Suprapubic skin (tissue), 4 donors: ENCODE measurements at regions not wholly inside any gene's neighbourhood (a gene's known extent, or its start where the extent isn't known, plus 50 kb on each side); places are given as distances from the start of the nearest gene placed in this dataset.

Experiments
- DNase-seq, 2 donors: peaks; one replicate each; pipeline ENCODE4 v3.0.0-alpha.2; 2019; ENCODE audit warnings: low spot score in 2 of 2
- H3K27ac ChIP-seq: fragments of 200-600 bp; sonication (generic); one replicate; pipeline ENCODE4 v1.5.1; 2019
- H3K27me3 ChIP-seq: fragments of 200-600 bp; sonication (generic); one replicate; pipeline ENCODE4 v1.5.1; 2019
- H3K36me3 ChIP-seq: fragments of 200-600 bp; sonication (generic); one replicate; pipeline ENCODE4 v1.5.1; 2019
- H3K4me1 ChIP-seq: fragments of 200-600 bp; sonication (generic); one replicate; pipeline ENCODE4 v1.5.1; 2019
- H3K4me3 ChIP-seq: fragments of 200-600 bp; sonication (generic); one replicate; pipeline ENCODE4 v1.5.1; 2019; ENCODE audit warnings: mild to moderate bottlenecking
- H3K9me3 ChIP-seq: fragments of 200-600 bp; sonication (generic); one replicate; pipeline ENCODE4 v1.5.1; 2019
- CTCF ChIP-seq, 2 donors: fragments of 200-600 bp in 1 of 2; fragments of 450-650 bp in 1 of 2; sonication (generic) in 1 of 2; IDR thresholded peaks; one replicate each; pipeline ENCODE4 v1.5.1; 2016 to 2019; ENCODE audit warnings: antibody characterized with exemption in 2 of 2, mild to moderate bottlenecking in 1 of 2, moderate library complexity in 1 of 2
- EP300 ChIP-seq: sonication (generic); formaldehyde crosslinking; IDR thresholded peaks from one replicate; pipeline ENCODE4 v1.6.1; 2017; ENCODE audit warnings: antibody characterized with exemption
- POLR2A ChIP-seq, 2 donors: fragments of 450-650 bp; IDR thresholded peaks; one replicate each; pipeline ENCODE4 v1.6.1; 2017; ENCODE audit warnings: antibody characterized with exemption in 2 of 2, mild to moderate bottlenecking in 2 of 2, moderate library complexity in 2 of 2
- POLR2AphosphoS5 ChIP-seq, 3 donors: sonication (generic); formaldehyde crosslinking; IDR thresholded peaks; one replicate each; pipeline ENCODE4 v1.6.1; 2017; ENCODE audit warnings: antibody characterized with exemption in 3 of 3
- WGBS: methylation state at CpG from one replicate; pipeline ENCODE4 v1.1.5; 2018; 5-methylcytosine and 5-hydroxymethylcytosine counted together

- Histone ChIP-seq H3K36me3 (no peaks in the 10 kb centered on the region), H3K4me1 (no peaks in the 10 kb centered on the region), H3K4me3 (no peak overlapping the region), H3K9me3 (no peaks in the 10 kb centered on the region), H3K27me3 (no peaks in the 10 kb centered on the region), H3K27ac (no peak overlapping the region)
- 76% methylated on average over 8 of the region's 15 CpGs for WGBS
- TF ChIP-seq POLR2A (IDR thresholded peaks at IDR 0.05) (no peak), EP300 (no peak), CTCF (IDR thresholded peaks at IDR 0.05) (no peak), POLR2AphosphoS5 (IDR thresholded peaks at IDR 0.05) (no peak)
- no peak for DNase-seq
Measured at GRCh38 chr11:70502677-70503467, 104.5 kb downstream of the CTTN start.

GRCh38 chr11:70503468-70504221 lies 105.3 kb downstream of the CTTN start:
- DNase-seq = no peak
- 84% methylated on average over 5 of the region's 14 CpGs for WGBS
- no peak overlapping the region for H3K27ac ChIP-seq

GRCh38 chr11:70504246-70505020 lies 106.1 kb downstream of the CTTN start:
- H3K36me3 ChIP-seq = no peaks in the 10 kb centered on the region
- DNase-seq = no peak
- H3K4me3 ChIP-seq = no peak overlapping the region

More at GRCh38 chr11:70503468-70504221, 105.3 kb downstream of the CTTN start:
- no peaks in the 10 kb centered on the region for H3K27me3 ChIP-seq
- H3K9me3 ChIP-seq = no peaks in the 10 kb centered on the region
- H3K4me3 ChIP-seq = no peak overlapping the region
- H3K4me1 ChIP-seq = no peaks in the 10 kb centered on the region
- H3K36me3 ChIP-seq = no peaks in the 10 kb centered on the region
- TF ChIP-seq POLR2A (IDR thresholded peaks at IDR 0.05) (no peak), EP300 (no peak), POLR2AphosphoS5 (IDR thresholded peaks at IDR 0.05) (no peak)

GRCh38 chr11:70505331-70505731 lies 107.0 kb downstream of the CTTN start:
- no peaks in the 10 kb centered on the region for H3K27me3 ChIP-seq
- no peaks in the 10 kb centered on the region for H3K4me1 ChIP-seq
- TF ChIP-seq POLR2A (IDR thresholded peaks at IDR 0.05) (no peak), EP300 (no peak), CTCF (IDR thresholded peaks at IDR 0.05) (no peak), POLR2AphosphoS5 (IDR thresholded peaks at IDR 0.05) (no peak)
- H3K27ac ChIP-seq = no peak overlapping the region
- no peaks in the 10 kb centered on the region for H3K36me3 ChIP-seq
- no peak for DNase-seq
- no peak overlapping the region for H3K4me3 ChIP-seq
- WGBS = 84% methylated on average over 9 of the region's 11 CpGs
- H3K9me3 ChIP-seq = no peaks in the 10 kb centered on the region

More at GRCh38 chr11:70504246-70505020, 106.1 kb downstream of the CTTN start:
- 93% methylated on average over 15 of the region's 19 CpGs for WGBS
- no peak overlapping the region for H3K27ac ChIP-seq
- TF ChIP-seq EP300 = no peak
- TF ChIP-seq POLR2AphosphoS5 (IDR thresholded peaks at IDR 0.05) = no peak
- no peak for TF ChIP-seq CTCF (IDR thresholded peaks at IDR 0.05)
- TF ChIP-seq POLR2A (IDR thresholded peaks at IDR 0.05) = no peak
- H3K9me3 ChIP-seq = no peaks in the 10 kb centered on the region
- H3K27me3 ChIP-seq = no peaks in the 10 kb centered on the region
- H3K4me1 ChIP-seq = no peaks in the 10 kb centered on the region

- 84% methylated on average over 8 of the region's 15 CpGs for WGBS
Measured at GRCh38 chr11:70505761-70506657, 107.7 kb downstream of the CTTN start.

More at GRCh38 chr11:70505761-70506657, 107.7 kb downstream of the CTTN start:
- no peaks in the 10 kb centered on the region for H3K36me3 ChIP-seq
- no peaks in the 10 kb centered on the region for H3K4me1 ChIP-seq
- peaks cover 2% of the 10 kb centered on the region for H3K27me3 ChIP-seq
- TF ChIP-seq EP300 (no peak), POLR2A (IDR thresholded peaks at IDR 0.05) (no peak), CTCF (IDR thresholded peaks at IDR 0.05) (no peak), POLR2AphosphoS5 (IDR thresholded peaks at IDR 0.05) (no peak)
- no peaks in the 10 kb centered on the region for H3K9me3 ChIP-seq
- H3K4me3 ChIP-seq = no peak overlapping the region
- no peak overlapping the region for H3K27ac ChIP-seq
- no peak for DNase-seq
